HL-60 (cell line): ENCODE measurements at regions not wholly inside any gene's neighbourhood (a gene's known extent, or its start where the extent isn't known, plus 50 kb on each side); places are given as distances from the start of the nearest gene placed in this dataset.

Experiments
- DNase-seq, 2 experiments: peaks; one replicate each; pipeline ENCODE4 v3.0.0-alpha.2; 2010 to 2020; ENCODE audit warnings: low read depth in 1 of 2, low spot score in 1 of 2
- H3K27ac ChIP-seq: fragments of 250-450 bp; sonication (Bioruptor Pico); replicated peaks from 2 replicates; pipeline ENCODE4 v1.5.1; 2020; ENCODE audit warnings: mild to moderate bottlenecking, moderate library complexity
- H3K27me3 ChIP-seq: fragments of 250-450 bp; sonication (Bioruptor Pico); 2 replicates; pipeline ENCODE4 v1.5.1; 2021; ENCODE audit warnings: mild to moderate bottlenecking, moderate library complexity; ENCODE audit not compliant: insufficient read depth, poor library complexity, severe bottlenecking
- H3K4me3 ChIP-seq: replicated peaks from 2 replicates; pipeline ENCODE4 v1.5.1; 2011; ENCODE audit warnings: mild to moderate bottlenecking, control low read depth, low read length; ENCODE audit not compliant: insufficient read depth
- CTCF ChIP-seq: IDR thresholded peaks from one replicate; pipeline ENCODE4 v1.5.1; 2011; ENCODE audit warnings: low read length, control low read depth, inconsistent platforms; ENCODE audit not compliant: insufficient read depth
- GABPA ChIP-seq: IDR thresholded peaks from 2 replicates; pipeline ENCODE4 v1.6.1; 2012; ENCODE audit warnings: low read depth
- POLR2AphosphoS5 ChIP-seq: IDR thresholded peaks from 2 replicates; pipeline ENCODE4 v1.6.1; 2012; ENCODE audit warnings: low read depth
- REST ChIP-seq: IDR thresholded peaks from 2 replicates; pipeline ENCODE4 v1.6.1; 2012; ENCODE audit warnings: low read depth; ENCODE audit not compliant: insufficient replicate concordance
- SPI1 ChIP-seq: IDR thresholded peaks from 2 replicates; pipeline ENCODE4 v1.6.1; 2012; ENCODE audit warnings: low read depth, mild to moderate bottlenecking, borderline replicate concordance

GRCh38 chr21:27454234-27454633 lies 487.3 kb upstream of the ADAMTS5 start:
- Histone ChIP-seq H3K4me3 (no peak overlapping the region), H3K27ac (no peak overlapping the region), H3K27me3 (no peaks in the 10 kb centered on the region)
- DNase-seq: no peak
- no peak for TF ChIP-seq GABPA
- no peak for TF ChIP-seq SPI1
- no peak for TF ChIP-seq CTCF
- no peak for TF ChIP-seq POLR2AphosphoS5
- no peak for TF ChIP-seq REST

GRCh38 chr21:27451116-27451515 lies 484.2 kb upstream of the ADAMTS5 start:
- H3K4me3 ChIP-seq: no peak overlapping the region
- no peak for TF ChIP-seq POLR2AphosphoS5
- TF ChIP-seq REST: no peak
- no peak for TF ChIP-seq SPI1
- no peak for TF ChIP-seq GABPA
- TF ChIP-seq CTCF: no peak
- no peaks in the 10 kb centered on the region for H3K27me3 ChIP-seq
- H3K27ac ChIP-seq: no peak overlapping the region
- no peak for DNase-seq

GRCh38 chr21:27450216-27450615 lies 483.3 kb upstream of the ADAMTS5 start:
- Histone ChIP-seq H3K4me3 (no peak overlapping the region), H3K27me3 (no peaks in the 10 kb centered on the region), H3K27ac (no peak overlapping the region)
- DNase-seq: no peak
- TF ChIP-seq POLR2AphosphoS5 (no peak), GABPA (no peak), SPI1 (no peak), CTCF (no peak), REST (no peak)
